Transverse colon (tissue), 4 donors: ENCODE measurements at regions not wholly inside any gene's neighbourhood (a gene's known extent, or its start where the extent isn't known, plus 50 kb on each side); places are given as distances from the start of the nearest gene placed in this dataset.

ENCODE experiments used
- DNase-seq: peaks from one replicate; pipeline ENCODE4 v3.0.0-alpha.2; 2019
- H3K27ac ChIP-seq, 4 donors: fragments of 200-600 bp; sonication (generic); 2 replicates each; pipeline ENCODE4 v1.5.1; 2016 to 2018; ENCODE audit warnings: inconsistent platforms in 4 of 4
- H3K27me3 ChIP-seq: fragments of 200-600 bp; sonication (generic); 2 replicates; pipeline ENCODE4 v1.5.1; 2017; ENCODE audit warnings: inconsistent platforms
- H3K36me3 ChIP-seq, 4 donors: fragments of 200-600 bp; sonication (generic); 2 replicates each; pipeline ENCODE4 v1.5.1; 2017 to 2019; ENCODE audit warnings: inconsistent platforms in 4 of 4
- H3K4me1 ChIP-seq, 4 donors: fragments of 200-600 bp; sonication (generic); 2 replicates each; pipeline ENCODE4 v1.5.1; 2017 to 2020; ENCODE audit warnings: inconsistent platforms in 4 of 4
- H3K4me3 ChIP-seq, 4 donors: fragments of 200-600 bp; sonication (generic); 1 replicate in 1 of 4; 2 replicates in 3 of 4; pipeline versions ENCODE4 v1.5.1 to v1.6.1; 2017 to 2019; ENCODE audit warnings: inconsistent platforms in 4 of 4
- H3K9me3 ChIP-seq, 2 donors: fragments of 200-600 bp; sonication (generic); 2 replicates each; pipeline ENCODE4 v1.5.1; 2017 to 2019; ENCODE audit warnings: inconsistent platforms in 2 of 2
- EP300 ChIP-seq: sonication (generic); formaldehyde crosslinking; IDR thresholded peaks from one replicate; pipeline ENCODE4 v1.6.1; 2017; ENCODE audit warnings: antibody characterized with exemption, low read depth
- POLR2A ChIP-seq: fragments of 450-650 bp; IDR thresholded peaks from one replicate; pipeline ENCODE4 v1.6.1; 2016; ENCODE audit warnings: antibody characterized with exemption, mild to moderate bottlenecking, moderate library complexity
- POLR2AphosphoS5 ChIP-seq, 3 donors: sonication (generic); formaldehyde crosslinking; IDR thresholded peaks; one replicate each; pipeline ENCODE4 v1.6.1; 2016; ENCODE audit warnings: antibody characterized with exemption in 3 of 3
- WGBS, 2 donors: methylation state at CpG; one replicate each; pipeline ENCODE4 v1.1.5; 2018; ENCODE audit warnings: low coverage in 1 of 2; 5-methylcytosine and 5-hydroxymethylcytosine counted together
- in situ Hi-C, 4 donors: fragments of 200-750 bp; cut with MboI; loops; one replicate each; pipeline versions ENCODE4 v1.15.0 to v1.15.1; 2017; ENCODE audit warnings: low sequenced_read_pairs in 3 of 4, low pct_ligation_motif_present in 1 of 4, low pct_unique_long_range_greater_than_20kb in 1 of 4
- intact Hi-C: fragments of 100-400 bp; cut with DNase I; formaldehyde crosslinking; loops from one replicate; pipeline ENCODE4 v1.15.1; 2023; ENCODE audit warnings: low total_unique reads
- TF ChIP-seq, protein P1 (sequence below), 5 experiments: fragments of 200-600 bp in 3 of 5; fragments of 450-650 bp in 2 of 5; sonication (generic) in 3 of 5; IDR thresholded peaks; 1 replicate in 2 of 5; 2 replicates in 3 of 5; pipeline ENCODE4 v1.5.1; 2016 to 2017; ENCODE audit warnings: antibody characterized with exemption in 5 of 5, inconsistent platforms in 3 of 5, mild to moderate bottlenecking in 2 of 5, moderate library complexity in 1 of 5

DNA sequence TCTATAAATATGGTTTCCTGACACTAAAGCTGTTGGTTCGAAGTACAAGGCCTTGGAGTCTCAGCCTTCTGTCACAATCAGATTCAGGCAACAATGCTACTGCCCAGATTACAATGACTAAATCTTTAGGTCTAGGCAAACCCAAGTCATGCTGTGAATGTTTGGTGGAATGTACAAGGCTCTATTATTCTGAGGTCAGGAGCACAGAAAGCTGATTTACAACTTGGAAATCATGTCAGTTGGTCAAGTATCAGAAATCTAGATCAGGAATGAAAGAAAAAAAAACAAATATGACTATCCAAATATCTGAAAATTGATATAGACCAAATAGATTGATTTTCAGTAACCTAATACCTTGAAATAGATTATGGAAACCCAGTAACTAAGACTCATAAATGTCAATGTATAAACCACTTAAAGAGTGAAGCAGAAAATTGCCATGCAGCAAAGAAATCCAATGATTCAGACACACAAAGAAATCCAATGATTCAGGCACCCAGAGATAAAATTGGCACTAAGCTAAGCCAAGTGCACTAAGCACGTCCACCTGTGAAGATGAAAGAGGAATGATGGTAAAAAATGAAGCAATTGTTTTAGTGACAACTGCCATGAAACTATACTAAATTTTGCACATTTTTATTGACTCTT lies 588.0 kb upstream of the TUSC1 start:
- in situ Hi-C loops (loop anchor here in 1 of 4 donors (25.0 kb wide), 1 partner anchor 96 kb away; no protein-coding TSS in a partner anchor), intact Hi-C loops (no loop called here)
- no peak for DNase-seq
- Histone ChIP-seq H3K36me3 (no peaks in the 10 kb centered on the region), H3K9me3 (no peaks in the 10 kb centered on the region), H3K27me3 (no peaks in the 10 kb centered on the region), H3K4me1 (no peaks in the 10 kb centered on the region), H3K27ac (no peak overlapping the region), H3K4me3 (no peak overlapping the region)
- 44 to 60% methylated on average over 2 of the region's 2 CpGs for WGBS, 2 donors
- TF ChIP-seq, protein P1, sequence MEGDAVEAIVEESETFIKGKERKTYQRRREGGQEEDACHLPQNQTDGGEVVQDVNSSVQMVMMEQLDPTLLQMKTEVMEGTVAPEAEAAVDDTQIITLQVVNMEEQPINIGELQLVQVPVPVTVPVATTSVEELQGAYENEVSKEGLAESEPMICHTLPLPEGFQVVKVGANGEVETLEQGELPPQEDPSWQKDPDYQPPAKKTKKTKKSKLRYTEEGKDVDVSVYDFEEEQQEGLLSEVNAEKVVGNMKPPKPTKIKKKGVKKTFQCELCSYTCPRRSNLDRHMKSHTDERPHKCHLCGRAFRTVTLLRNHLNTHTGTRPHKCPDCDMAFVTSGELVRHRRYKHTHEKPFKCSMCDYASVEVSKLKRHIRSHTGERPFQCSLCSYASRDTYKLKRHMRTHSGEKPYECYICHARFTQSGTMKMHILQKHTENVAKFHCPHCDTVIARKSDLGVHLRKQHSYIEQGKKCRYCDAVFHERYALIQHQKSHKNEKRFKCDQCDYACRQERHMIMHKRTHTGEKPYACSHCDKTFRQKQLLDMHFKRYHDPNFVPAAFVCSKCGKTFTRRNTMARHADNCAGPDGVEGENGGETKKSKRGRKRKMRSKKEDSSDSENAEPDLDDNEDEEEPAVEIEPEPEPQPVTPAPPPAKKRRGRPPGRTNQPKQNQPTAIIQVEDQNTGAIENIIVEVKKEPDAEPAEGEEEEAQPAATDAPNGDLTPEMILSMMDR (IDR thresholded peaks at IDR 0.05), result no peak
- TF ChIP-seq EP300 (no peak), POLR2A (no peak), POLR2AphosphoS5 (IDR thresholded peaks at IDR 0.05) (no peak)

DNA sequence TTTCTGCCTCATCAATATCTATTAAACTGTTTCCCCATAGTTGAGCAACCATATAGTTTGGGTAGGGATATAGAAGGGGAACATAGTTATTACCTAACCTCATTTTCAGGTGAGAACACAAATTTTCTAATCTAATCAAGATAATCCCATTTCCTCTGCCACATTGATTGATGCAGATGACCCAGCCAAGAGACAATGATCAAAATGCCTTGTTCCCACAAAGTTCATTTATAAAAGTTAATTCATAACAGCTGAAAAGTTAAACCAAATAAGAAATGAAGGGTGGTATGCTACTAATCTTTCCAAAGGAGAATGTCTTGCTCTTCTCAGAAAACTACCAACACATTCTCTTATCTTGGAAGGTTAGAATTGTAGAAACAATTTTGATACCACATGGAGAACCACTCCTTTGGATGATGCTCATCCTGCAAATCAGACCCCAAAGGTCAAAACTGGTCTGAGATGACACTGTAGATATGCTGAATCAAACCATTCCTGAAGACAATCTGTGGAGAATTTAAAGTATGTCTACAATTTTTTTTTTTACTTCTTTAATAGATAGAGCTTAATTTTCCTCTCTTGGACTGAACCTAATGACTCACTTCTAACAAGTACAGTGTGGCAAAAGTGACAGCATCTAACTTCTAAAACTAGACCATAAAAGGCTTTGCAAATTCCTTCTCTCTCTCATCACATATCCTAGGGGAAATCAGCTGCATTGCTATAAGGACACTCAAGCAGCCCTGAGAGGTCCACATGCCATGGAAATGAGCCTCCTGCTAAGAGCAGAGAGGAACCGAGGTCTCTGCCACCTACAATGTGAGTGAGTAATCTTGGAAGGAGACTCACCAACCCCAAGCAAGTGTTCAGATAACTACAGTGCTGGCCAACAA lies 586.7 kb upstream of the TUSC1 start:
- H3K27ac ChIP-seq, result no peak overlapping the region
- H3K36me3 ChIP-seq, result no peaks in the 10 kb centered on the region
- TF ChIP-seq, protein P1 (IDR thresholded peaks at IDR 0.05), result no peak
- TF ChIP-seq POLR2A, result no peak
- no peak for TF ChIP-seq EP300
- TF ChIP-seq POLR2AphosphoS5 (IDR thresholded peaks at IDR 0.05), result no peak
- 60 to 89% methylated on average over 1 of the region's 1 CpG for WGBS, 2 donors
- no peak for DNase-seq
- H3K4me3 ChIP-seq, result no peak overlapping the region
- no peaks in the 10 kb centered on the region for H3K27me3 ChIP-seq
- H3K9me3 ChIP-seq, result no peaks in the 10 kb centered on the region
- in situ Hi-C loops, result loop anchor here in 1 of 4 donors (25.0 kb wide), 1 partner anchor 97 kb away; no protein-coding TSS in a partner anchor
- no peaks in the 10 kb centered on the region for H3K4me1 ChIP-seq
- intact Hi-C loops, result no loop called here

DNA sequence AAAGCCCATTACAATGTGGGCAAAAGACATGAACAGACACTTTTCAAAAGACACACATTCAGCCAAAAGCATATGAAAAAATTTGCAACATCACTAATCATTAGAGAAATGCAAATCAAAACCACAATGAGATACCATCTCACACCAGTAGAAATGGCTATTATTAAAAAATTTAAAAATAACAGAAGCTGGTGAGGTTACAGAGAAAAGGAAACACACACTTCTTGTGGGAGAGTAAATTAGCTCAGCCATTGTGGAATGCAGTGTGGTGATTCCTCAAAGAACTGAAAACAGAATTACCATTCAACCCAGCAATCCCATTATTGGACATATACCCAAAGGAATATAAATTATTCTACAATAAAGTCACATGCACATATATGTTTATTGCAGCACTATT lies 585.2 kb upstream of the TUSC1 start:
- no peak for DNase-seq
- no peak for TF ChIP-seq POLR2AphosphoS5 (IDR thresholded peaks at IDR 0.05)
- TF ChIP-seq, protein P1 (IDR thresholded peaks at IDR 0.05), result no peak
- TF ChIP-seq EP300, result no peak
- TF ChIP-seq POLR2A, result no peak
- H3K36me3 ChIP-seq, result no peaks in the 10 kb centered on the region
- H3K27me3 ChIP-seq, result no peaks in the 10 kb centered on the region
- no peaks in the 10 kb centered on the region for H3K9me3 ChIP-seq
- intact Hi-C loops, result no loop called here
- in situ Hi-C loops, result loop anchor here in 1 of 4 donors (25.0 kb wide), 1 partner anchor 99 kb away; no protein-coding TSS in a partner anchor
- no peak overlapping the region for H3K4me3 ChIP-seq
- H3K27ac ChIP-seq, result no peak overlapping the region
- H3K4me1 ChIP-seq, result no peaks in the 10 kb centered on the region

DNA sequence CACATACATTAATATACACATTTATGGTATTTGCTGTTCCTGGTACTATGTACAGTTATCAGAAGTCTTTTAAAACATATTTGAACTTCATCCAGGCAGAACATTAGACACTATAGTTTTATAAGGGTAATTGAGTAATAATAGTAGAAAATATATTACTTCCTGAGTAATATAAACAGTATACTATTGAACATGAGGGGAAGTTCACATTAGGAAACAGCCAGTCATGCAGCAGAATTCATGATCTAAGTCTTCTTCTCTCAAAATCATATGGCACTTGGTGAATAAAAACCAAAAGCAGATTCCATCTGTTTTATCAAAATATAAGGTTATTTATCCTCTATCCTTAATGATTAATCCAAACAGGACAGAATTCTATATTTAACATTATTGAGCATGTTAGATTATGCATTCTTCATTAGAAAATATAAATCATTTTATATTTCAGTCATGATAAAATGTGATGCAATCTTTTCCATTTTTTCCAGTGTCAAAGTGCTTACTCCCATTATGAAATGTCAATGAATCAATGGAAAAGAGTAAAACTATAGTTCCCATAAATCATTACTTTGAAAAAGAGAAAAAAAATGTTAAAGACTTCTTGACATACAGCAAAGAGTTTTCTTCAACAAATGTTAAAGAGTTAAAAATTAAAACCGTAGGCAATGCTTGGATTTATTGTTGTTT lies 584.3 kb upstream of the TUSC1 start:
- H3K9me3 ChIP-seq, result no peaks in the 10 kb centered on the region
- no peaks in the 10 kb centered on the region for H3K27me3 ChIP-seq
- intact Hi-C loops, result no loop called here
- no peak for DNase-seq
- no peaks in the 10 kb centered on the region for H3K36me3 ChIP-seq
- no peak overlapping the region for H3K27ac ChIP-seq
- in situ Hi-C loops, result loop anchor here in 1 of 4 donors (25.0 kb wide), 1 partner anchor 100 kb away; no protein-coding TSS in a partner anchor
- WGBS, 2 donors, result 40 to 68% methylated on average over 1 of the region's 1 CpG
- no peak overlapping the region for H3K4me3 ChIP-seq
- no peak for TF ChIP-seq POLR2AphosphoS5 (IDR thresholded peaks at IDR 0.05)
- TF ChIP-seq, protein P1 (IDR thresholded peaks at IDR 0.05), result no peak
- no peak for TF ChIP-seq POLR2A
- TF ChIP-seq EP300, result no peak
- no peaks in the 10 kb centered on the region for H3K4me1 ChIP-seq
